ENCODE measurements at regions not wholly inside any gene's neighbourhood (a gene's known extent, or its start where the extent isn't known, plus 50 kb on each side); places are given as distances from the start of the nearest gene placed in this dataset.

GRCh38 chr5:10153394-10153793 is 96.3 kb downstream of the ATPSCKMT start:
- TF ChIP-seq EGR1 (IDR thresholded peaks at IDR 0.05; ENCODE audit: low read depth): no peak
- no peak for TF ChIP-seq SIN3A (IDR thresholded peaks at IDR 0.05; ENCODE audit: low read depth)
- no peak for TF ChIP-seq TCF7L2 (IDR thresholded peaks at IDR 0.05; ENCODE audit: borderline replicate concordance, extremely low read depth, insufficient read depth, insufficient read length)
- no peak for TF ChIP-seq EZH2 (IDR thresholded peaks at IDR 0.05)
- TF ChIP-seq ZFX (IDR thresholded peaks at IDR 0.05): no peak
- no peak for TF ChIP-seq POLR2A (IDR thresholded peaks at IDR 0.05; ENCODE audit: borderline replicate concordance, extremely low read depth, insufficient read depth, insufficient read length)
- no peak for TF ChIP-seq EZH2phosphoT487 (IDR thresholded peaks at IDR 0.05; ENCODE audit: borderline replicate concordance)
- no peak for TF ChIP-seq ZNF274 (IDR thresholded peaks at IDR 0.05; ENCODE audit: low read depth, low read length)
- no peak for TF ChIP-seq CEBPB (IDR thresholded peaks at IDR 0.05; ENCODE audit: low read depth)
- TF ChIP-seq YY1 (IDR thresholded peaks at IDR 0.05; ENCODE audit: extremely low read depth, insufficient replicate concordance, low read depth, low read length): no peak
- TF ChIP-seq ELF1 (IDR thresholded peaks at IDR 0.05; ENCODE audit: borderline replicate concordance, low read depth): no peak
- TF ChIP-seq SP1 (IDR thresholded peaks at IDR 0.05; ENCODE audit: low read depth): no peak
- TF ChIP-seq CTCF (IDR thresholded peaks at IDR 0.05 in 2 of 3, conservative IDR thresholded peaks at IDR 0.05 in 1 of 3; ENCODE audit: borderline replicate concordance in 1 of 3, insufficient read depth in 1 of 3, low read depth in 2 of 3, low read length in 2 of 3): no peak
- TF ChIP-seq MAX (IDR thresholded peaks at IDR 0.05): no peak
- no peak for TF ChIP-seq ATF3 (IDR thresholded peaks at IDR 0.05)
- H3K79me2 ChIP-seq (ENCODE audit: insufficient read depth, low read length): no peaks in the 10 kb centered on the region
- no peaks in the 10 kb centered on the region for H3K4me1 ChIP-seq (ENCODE audit: control insufficient read depth in 1 of 2, insufficient read depth in 2 of 2, low read length in 2 of 2)
- no TSS peak for BruUV-seq (replicated peaks)
- no peak overlapping the region for H3K4me2 ChIP-seq (ENCODE audit: low read length)
- no peaks in the 10 kb centered on the region for H3K9me3 ChIP-seq (ENCODE audit: control insufficient read depth in 1 of 2, insufficient read depth in 1 of 2, low read depth in 1 of 2, low read length in 2 of 2)
- H4K20me1 ChIP-seq (ENCODE audit: insufficient read depth): no peaks in the 10 kb centered on the region
- H3K27ac ChIP-seq (ENCODE audit: low read depth, low read length): no peak overlapping the region
- no peaks in the 10 kb centered on the region for H3K9me2 ChIP-seq (ENCODE audit: insufficient read depth)
- no peaks in the 10 kb centered on the region for H3K36me3 ChIP-seq (ENCODE audit: control insufficient read depth in 1 of 2, insufficient read depth in 2 of 2, low read length in 2 of 2)
- ChIA-PET CTCF (no interaction called here), RAD21 (ENCODE audit: low non-redundant PET in 1 of 2, low total read pairs in 2 of 2, uncharacterized antibody in 2 of 2, unreplicated experiment in 2 of 2) (no interaction called here), POLR2A (no interaction called here)
- no peak overlapping the region for H3K9ac ChIP-seq (ENCODE audit: low read length)
- no peak overlapping the region for H3K4me3 ChIP-seq (replicated peaks in 1 of 2; ENCODE audit: low read depth in 1 of 2, low read length in 2 of 2)
- no peak for DNase-seq (ENCODE audit: low read depth, low spot score)
- ATAC-seq: no peak
- H2AFZ ChIP-seq (ENCODE audit: low read depth, low read length, poor library complexity, severe bottlenecking): no peak overlapping the region
- H3K27me3 ChIP-seq (ENCODE audit: insufficient read depth, low read length): no peaks in the 10 kb centered on the region
- intact Hi-C loops (cut with micrococcal nuclease): no loop called here
